HG03159 (cell line): ENCODE measurements at regions not wholly inside any gene's neighbourhood (a gene's known extent, or its start where the extent isn't known, plus 50 kb on each side); places are given as distances from the start of the nearest gene placed in this dataset.
"Not testable (repeated sequence)": the region's sequence is repeated elsewhere in the genome, so short reads cannot be mapped to it uniquely, and the experiment has no call there.

Experiments used
- ATAC-seq: cut with Tn5 transposase; IDR thresholded peaks from one replicate; pipeline ENCODE4 v1.9.1; 2021; ENCODE audit warnings: mild to moderate bottlenecking, moderate library complexity; ENCODE audit not compliant: unreplicated experiment

DNA sequence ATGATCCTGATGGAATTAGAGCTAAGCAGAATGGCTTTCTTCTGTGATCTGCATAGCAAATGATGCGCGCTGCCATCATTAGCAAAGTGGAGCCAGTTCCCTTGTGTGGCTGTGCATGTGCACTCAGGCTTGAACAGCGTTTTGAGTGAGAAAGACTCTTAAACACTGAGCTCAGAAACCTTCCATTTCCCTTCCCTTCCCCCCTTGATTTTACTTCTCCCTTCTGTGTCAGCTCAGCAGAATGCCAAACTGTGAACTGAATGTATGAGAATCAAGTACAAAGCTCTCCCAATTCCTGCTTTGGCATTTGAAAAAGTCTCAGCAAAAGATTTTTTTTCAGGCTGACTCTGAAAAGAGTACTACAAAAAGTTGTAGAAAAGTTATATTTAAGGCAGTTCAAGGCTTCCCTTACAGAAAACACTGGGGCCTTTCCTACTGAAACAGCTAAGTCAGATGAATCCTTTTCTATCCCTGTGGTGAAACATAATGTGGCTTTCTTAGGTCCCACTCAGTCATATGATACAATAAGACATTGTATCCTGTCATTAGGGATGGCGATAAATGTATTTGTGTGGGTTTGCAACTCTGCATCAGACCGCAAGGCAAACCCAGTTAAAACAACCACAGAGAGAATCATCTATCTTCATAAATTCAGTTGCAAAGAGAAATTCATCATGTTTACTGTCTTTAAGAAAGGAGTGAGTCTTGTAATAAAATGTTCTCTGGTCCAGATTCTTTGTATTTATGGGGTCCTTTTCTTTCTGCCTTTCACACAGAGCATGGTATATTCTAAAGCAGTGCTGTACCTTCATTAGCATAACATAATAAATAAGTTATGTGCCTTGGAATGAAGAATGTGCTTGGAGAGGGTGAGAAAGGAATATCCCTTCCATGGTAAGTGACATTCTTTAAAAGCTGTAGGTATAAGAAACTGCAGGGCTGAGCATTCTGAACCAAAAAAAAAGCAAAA, 222.6 kb downstream of the CAAP1 start:
- ATAC-seq: no peak

- no peak for ATAC-seq
Observed at GRCh38 chr9:26667882-26668281, 224.7 kb downstream of the CAAP1 start.

GRCh38 chr9:26665666-26666065, 226.9 kb downstream of the CAAP1 start:
- ATAC-seq: no peak

GRCh38 chr9:26664087-26664773, 228.4 kb downstream of the CAAP1 start:
- ATAC-seq: not testable (repeated sequence)

DNA sequence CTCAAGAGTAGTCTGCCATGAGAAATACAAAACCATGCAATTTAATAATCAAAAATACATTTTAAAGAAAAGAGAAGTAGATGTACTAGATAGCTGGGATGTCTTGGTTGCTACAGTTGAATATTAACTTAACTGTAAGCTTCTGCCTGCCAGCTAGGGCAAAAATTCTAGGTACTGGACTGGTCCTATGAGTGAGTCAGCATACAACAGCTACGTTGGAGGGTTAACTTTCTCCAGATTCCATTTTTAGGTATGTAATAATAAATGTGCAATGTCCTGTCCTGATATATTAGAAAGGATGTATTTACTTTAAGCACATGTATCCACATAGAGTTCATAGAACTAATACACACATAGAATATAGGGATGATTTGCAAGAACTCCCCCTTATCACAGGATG, 230.1 kb downstream of the CAAP1 start:
- ATAC-seq: no peak

- ATAC-seq: no peak
Observed at GRCh38 chr9:26658476-26658875, 234.1 kb downstream of the CAAP1 start.

GRCh38 chr9:26657958-26658357, 234.6 kb downstream of the CAAP1 start:
- ATAC-seq: no peak

GRCh38 chr9:26656003-26656870, 236.4 kb downstream of the CAAP1 start:
- no peak for ATAC-seq

DNA sequence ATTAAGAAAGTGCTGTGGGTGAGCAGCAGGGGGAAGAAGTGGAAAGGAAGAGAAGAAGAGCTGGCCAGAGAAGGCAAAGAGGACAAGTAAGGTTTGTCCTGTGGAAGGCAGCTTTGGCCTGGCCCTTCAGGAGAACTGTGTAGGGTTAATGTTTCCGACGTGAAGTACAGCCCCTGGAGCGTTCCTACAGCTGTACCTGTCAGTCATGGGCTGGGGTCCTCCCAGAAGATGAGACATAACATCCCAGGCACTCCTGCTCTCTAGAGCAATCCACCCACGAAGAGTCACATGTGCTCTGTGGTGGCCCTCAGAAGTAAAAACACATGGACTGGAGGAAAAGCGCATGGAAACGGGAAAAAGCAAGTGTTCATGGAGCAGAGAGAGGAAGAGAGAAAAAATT, 237.4 kb downstream of the CAAP1 start:
- ATAC-seq: no peak

GRCh38 chr9:26650325-26650724, 242.3 kb downstream of the CAAP1 start:
- ATAC-seq: no peak

DNA sequence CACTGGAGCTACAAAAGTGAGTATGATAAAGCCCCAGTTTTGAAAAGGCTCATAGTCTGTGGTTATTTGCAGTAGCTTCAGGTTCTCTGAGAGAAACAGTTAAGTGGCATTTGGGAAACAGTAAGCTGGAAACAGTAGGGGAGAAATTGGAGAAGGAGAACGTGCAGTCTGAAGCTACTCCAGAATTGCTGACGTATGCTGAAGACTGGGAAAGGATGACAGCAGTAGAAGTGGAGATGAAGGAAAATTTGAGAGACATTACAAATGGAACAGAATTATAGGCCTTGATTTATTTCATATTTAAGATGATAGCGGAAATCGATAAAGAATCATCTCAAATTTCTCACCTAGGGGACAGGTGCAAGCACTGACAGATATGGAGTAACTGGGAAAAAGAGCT, 248.8 kb downstream of the CAAP1 start:
- ATAC-seq: no peak

GRCh38 chr9:26639761-26640160, 252.8 kb downstream of the CAAP1 start:
- ATAC-seq: no peak

GRCh38 chr9:26637101-26637500, 255.5 kb downstream of the CAAP1 start:
- ATAC-seq: no peak

- not testable (repeated sequence) for ATAC-seq
Observed at GRCh38 chr9:26613851-26614350, 278.7 kb downstream of the CAAP1 start.

DNA sequence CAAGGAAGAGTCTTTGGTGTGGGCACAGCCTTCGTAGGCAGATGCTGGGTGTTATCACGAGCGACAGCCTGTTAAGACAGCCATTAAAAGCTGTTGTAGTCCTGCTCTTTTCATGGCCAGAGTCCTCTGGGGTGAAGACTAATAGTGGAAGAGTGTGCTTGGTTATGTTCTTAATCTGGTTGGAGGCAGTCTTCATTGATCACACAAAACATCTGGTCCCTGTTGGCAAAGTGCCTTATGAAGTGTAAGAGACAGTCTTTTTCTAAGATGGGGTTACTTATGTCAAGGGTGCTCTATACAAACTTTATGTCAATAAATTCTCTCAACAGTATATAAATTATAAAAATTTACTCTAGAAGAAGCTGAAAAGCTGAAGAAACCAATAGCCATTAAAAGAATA, 280.4 kb downstream of the CAAP1 start:
- no peak for ATAC-seq

- ATAC-seq: no peak
Observed at GRCh38 chr9:26606756-26607155, 285.8 kb downstream of the CAAP1 start.

DNA sequence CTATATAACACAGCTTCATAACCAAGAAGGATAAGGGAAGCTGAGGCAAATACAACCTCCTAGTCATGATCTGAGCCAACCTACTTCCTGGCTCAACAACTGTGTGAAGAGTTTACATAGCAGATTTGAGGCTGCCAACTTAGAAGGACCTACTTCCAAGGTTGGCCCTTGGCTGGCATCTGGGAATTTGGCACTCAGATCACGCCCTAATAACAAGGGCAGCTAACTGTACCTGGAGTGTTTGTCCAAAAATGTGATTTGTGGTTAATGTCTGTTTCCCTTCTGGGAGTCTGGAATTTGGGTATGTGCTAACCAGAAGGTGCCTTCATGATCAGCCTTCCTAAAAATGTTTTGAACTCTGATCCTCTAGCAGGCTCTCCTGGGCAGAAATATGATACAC, 287.2 kb downstream of the CAAP1 start:
- no peak for ATAC-seq

DNA sequence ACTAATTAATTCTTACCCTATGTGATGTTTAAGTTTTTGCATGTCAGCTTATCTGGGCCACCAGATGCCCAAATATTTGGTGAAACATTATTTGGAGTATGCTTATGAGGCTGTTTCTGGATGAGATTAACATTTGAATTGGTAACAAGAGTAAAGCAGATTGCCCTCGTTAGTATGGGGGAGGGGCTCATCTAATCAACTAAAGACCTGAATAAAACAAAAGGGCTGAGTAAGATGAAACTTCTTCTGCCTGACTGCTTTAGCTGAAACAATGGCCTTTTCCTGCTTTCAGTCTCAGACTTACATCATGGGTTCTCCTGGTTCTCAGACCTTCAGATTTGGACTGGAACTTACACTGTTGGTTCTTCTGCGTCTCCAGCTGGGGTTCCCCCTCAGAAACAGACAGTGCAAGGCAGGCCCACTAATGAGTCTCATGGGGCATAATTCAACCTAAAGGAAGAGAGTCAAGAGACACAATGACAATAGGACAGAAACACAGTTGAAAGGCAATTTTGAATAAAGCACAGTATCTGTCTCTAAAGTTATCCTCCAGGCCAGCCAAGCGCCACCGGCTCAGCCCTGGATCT, 288.4 kb downstream of the CAAP1 start:
- no peak for ATAC-seq

GRCh38 chr9:26603617-26604016, 289.0 kb downstream of the CAAP1 start:
- ATAC-seq: no peak

GRCh38 chr9:26597542-26598149, 295.0 kb downstream of the CAAP1 start:
- no peak for ATAC-seq
